Putamen (tissue), 1 donor: ENCODE measurements at regions not wholly inside any gene's neighbourhood (a gene's known extent, or its start where the extent isn't known, plus 50 kb on each side); places are given as distances from the start of the nearest gene placed in this dataset.

Source experiments
- DNase-seq: peaks from one replicate; pipeline ENCODE4 v3.0.0-alpha.2; 2016; ENCODE audit warnings: low spot score

GRCh38 chr11:131234221-131234620 lies 136.2 kb upstream of the NTM start:
- DNase-seq: peak; percentile 54

GRCh38 chr11:131235328-131236298 lies 134.8 kb upstream of the NTM start:
- peak; percentile 50 for DNase-seq

GRCh38 chr11:131240421-131240820 lies 130.0 kb upstream of the NTM start:
- DNase-seq: no peak

GRCh38 chr11:131242476-131243000 lies 127.9 kb upstream of the NTM start:
- no peak for DNase-seq

- DNase-seq: no peak
These were observed 124.3 kb upstream of the NTM start for GRCh38 chr11:131246156-131246555.

- DNase-seq: peak; percentile 82
These were observed 123.8 kb upstream of the NTM start for GRCh38 chr11:131246663-131247062.

- DNase-seq: no peak
These were observed 121.8 kb upstream of the NTM start for GRCh38 chr11:131248588-131248987.

- DNase-seq: no peak
These were observed 117.2 kb upstream of the NTM start for GRCh38 chr11:131253142-131253655.

GRCh38 chr11:131253656-131254151 lies 116.7 kb upstream of the NTM start:
- DNase-seq: peak; percentile 84

GRCh38 chr11:131254254-131254653 lies 116.2 kb upstream of the NTM start:
- DNase-seq: no peak

- peak; percentile 56 for DNase-seq
These were observed 96.2 kb upstream of the NTM start for GRCh38 chr11:131274233-131274632.

- DNase-seq: peak; percentile 54
These were observed 94.8 kb upstream of the NTM start for GRCh38 chr11:131275580-131275979.

- peak; percentile 93 for DNase-seq
These were observed 91.9 kb upstream of the NTM start for GRCh38 chr11:131278472-131278871.

- DNase-seq: no peak
These were observed 90.6 kb upstream of the NTM start for GRCh38 chr11:131279654-131280384.

GRCh38 chr11:131281316-131281715 lies 89.1 kb upstream of the NTM start:
- DNase-seq: no peak

- no peak for DNase-seq
These were observed 86.4 kb upstream of the NTM start for GRCh38 chr11:131284041-131284440.

- DNase-seq: no peak
These were observed 81.8 kb upstream of the NTM start for GRCh38 chr11:131288521-131289091.

- DNase-seq: no peak
These were observed 80.2 kb upstream of the NTM start for GRCh38 chr11:131290185-131290584.

GRCh38 chr11:131295986-131296385 lies 74.4 kb upstream of the NTM start:
- DNase-seq: peak; percentile 72

- no peak for DNase-seq
These were observed 73.0 kb upstream of the NTM start for GRCh38 chr11:131297441-131297840.

GRCh38 chr11:131299598-131300438 lies 70.6 kb upstream of the NTM start:
- no peak for DNase-seq
